ENCODE measurements at regions not wholly inside any gene's neighbourhood (a gene's known extent, or its start where the extent isn't known, plus 50 kb on each side); places are given as distances from the start of the nearest gene placed in this dataset.

DNA sequence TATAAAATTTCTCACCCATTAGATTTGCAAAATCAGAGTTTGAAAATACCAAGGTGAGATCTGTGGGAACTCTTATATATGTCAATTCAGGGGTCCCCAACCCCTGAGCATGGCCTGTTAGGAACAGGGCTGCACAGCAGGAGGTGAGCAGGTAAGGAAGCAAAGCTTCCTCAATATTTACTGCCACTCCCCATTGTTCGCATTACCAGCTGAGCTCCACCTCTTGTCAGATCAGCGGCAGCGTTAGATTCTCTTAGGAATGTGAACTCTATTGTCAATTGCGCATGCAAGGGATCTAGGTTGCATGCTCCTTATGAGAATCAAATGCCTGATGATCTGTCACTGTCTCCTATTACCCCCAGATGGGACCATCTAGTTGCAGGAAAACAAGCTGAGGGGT is 376.6 kb downstream of the LMO4 start:
- no peak for DNase-seq
- 0 out of 2 replicates have a peak, but pooled peaks cover 2% of the 10 kb centered on the region for H3K9me3 ChIP-seq

GRCh38 chr1:87706203-87706602 is 377.5 kb downstream of the LMO4 start:
- no peak for DNase-seq
- Histone ChIP-seq H3K36me3 (no peaks in the 10 kb centered on the region), H3K9me3 (0 out of 2 replicates have a peak, but pooled peaks cover 2% of the 10 kb centered on the region), H3K27me3 (no peaks in the 10 kb centered on the region), H3K4me3 (no peak overlapping the region)

More for the DNA sequence above, 376.6 kb downstream of the LMO4 start:
- Histone ChIP-seq H3K4me3 (no peak overlapping the region), H3K27me3 (no peaks in the 10 kb centered on the region), H3K36me3 (no peaks in the 10 kb centered on the region)

DNA sequence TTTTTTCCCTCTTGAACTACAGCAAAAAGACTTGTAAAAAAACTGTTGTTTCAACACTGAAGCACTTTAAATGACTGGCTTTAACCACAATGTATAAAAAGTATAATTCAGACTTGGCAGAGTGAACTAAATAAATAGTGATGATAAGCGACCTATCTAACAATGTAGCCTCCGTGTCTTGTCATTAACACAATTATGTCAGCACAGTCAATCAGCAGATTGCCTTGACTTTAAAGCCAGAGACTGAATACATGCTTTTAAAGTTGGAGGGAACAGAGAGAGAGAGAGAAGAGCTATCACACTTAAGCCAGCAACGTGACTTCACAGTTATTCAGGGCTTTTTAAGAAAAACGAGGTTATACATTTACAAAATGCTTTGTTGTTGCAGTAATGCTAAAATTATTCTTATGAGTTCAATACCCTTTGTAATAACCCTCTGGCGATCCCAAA is 378.1 kb downstream of the LMO4 start:
- H3K4me3 ChIP-seq: no peak overlapping the region
- H3K27me3 ChIP-seq: no peaks in the 10 kb centered on the region
- no peak for DNase-seq
- H3K36me3 ChIP-seq: no peaks in the 10 kb centered on the region
- H3K9me3 ChIP-seq: 0 out of 2 replicates have a peak, but pooled peaks cover 1% of the 10 kb centered on the region

GRCh38 chr1:87707411-87707810 is 378.7 kb downstream of the LMO4 start:
- no peak for DNase-seq
- no peak overlapping the region for H3K4me3 ChIP-seq
- no peaks in the 10 kb centered on the region for H3K36me3 ChIP-seq
- H3K9me3 ChIP-seq: no peaks in the 10 kb centered on the region
- no peaks in the 10 kb centered on the region for H3K27me3 ChIP-seq

DNA sequence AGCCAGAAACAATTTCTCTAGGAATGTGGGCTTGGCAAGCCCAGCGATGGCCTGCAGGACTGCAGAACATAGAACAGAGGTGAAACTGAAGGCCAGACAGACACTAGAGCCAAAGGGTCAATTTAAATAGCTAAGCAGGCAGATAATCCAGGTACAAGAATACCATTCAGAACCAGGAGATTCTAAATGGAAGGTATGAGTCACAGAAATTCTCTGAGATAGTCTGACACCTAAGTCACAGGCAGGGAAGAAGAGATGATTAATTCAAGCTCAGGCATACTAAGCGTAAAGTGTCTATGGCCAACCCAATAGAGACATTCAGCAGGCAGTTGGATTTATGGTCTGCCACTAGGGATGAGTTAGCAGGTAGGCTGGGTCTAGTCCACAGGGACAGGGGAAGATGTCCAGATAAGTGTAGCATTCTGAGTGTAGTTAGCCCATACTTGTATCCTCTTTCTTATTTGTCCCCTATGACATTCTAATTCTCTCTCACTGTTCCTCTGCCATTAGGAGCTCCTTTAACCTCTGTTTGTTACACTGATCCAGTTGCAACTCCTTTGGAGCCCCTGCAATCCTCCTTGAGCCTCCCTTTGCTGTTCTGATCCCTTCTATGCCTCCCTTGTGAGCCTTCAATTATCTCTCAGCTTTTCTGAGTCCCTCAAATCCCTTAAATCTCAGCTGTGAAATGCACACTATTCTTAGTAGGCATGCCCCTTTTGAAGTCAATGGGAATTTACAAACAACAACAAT is 383.8 kb downstream of the LMO4 start:
- no peaks in the 10 kb centered on the region for H3K9me3 ChIP-seq
- H3K4me3 ChIP-seq: no peak overlapping the region
- no peaks in the 10 kb centered on the region for H3K27me3 ChIP-seq
- H3K36me3 ChIP-seq: no peaks in the 10 kb centered on the region
- DNase-seq: no peak

DNA sequence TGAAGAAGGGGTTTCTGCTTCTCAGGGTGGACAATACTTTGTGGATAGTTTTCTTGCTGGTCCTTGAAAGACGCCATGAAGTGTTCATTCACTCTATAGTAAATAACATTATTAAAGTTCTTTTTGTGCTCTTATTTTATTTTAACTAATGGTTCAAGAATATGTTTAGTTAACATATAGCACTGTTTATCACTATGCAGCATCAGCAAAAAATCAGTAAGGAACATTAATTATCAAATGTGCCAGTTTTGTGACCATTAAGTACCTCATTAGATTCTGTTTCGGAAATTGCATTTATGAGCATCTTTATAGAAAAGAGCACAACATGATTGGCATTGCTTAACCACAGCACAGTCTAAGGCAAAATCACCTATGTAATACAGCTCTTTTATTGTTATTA is 385.6 kb downstream of the LMO4 start:
- DNase-seq: no peak
- Histone ChIP-seq H3K4me3 (no peak overlapping the region), H3K27me3 (no peaks in the 10 kb centered on the region), H3K9me3 (no peaks in the 10 kb centered on the region), H3K36me3 (no peaks in the 10 kb centered on the region)

- no peak for DNase-seq
- Histone ChIP-seq H3K9me3 (no peaks in the 10 kb centered on the region), H3K4me3 (no peak overlapping the region), H3K27me3 (no peaks in the 10 kb centered on the region), H3K36me3 (no peaks in the 10 kb centered on the region)
Measured at GRCh38 chr1:87715052-87715451, 386.4 kb downstream of the LMO4 start.

DNA sequence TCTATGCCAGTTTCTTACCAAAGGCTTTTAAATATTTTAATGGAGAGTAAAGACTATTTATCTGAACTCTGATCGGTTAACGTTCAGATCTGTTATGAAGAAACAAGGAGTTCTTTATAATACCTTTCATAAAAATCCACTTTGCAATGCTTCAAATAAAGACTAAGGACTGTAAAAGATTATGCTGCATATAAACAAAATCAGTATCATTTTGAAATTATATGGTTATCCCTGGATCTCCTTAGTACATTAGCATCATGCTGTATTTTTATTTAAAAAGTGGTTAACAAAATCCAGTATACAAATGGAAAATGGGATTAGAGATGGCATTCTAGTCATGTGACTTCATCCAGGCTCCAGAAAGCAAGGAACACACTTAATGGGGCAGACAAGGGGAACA is 386.8 kb downstream of the LMO4 start:
- Histone ChIP-seq H3K9me3 (no peaks in the 10 kb centered on the region), H3K4me3 (no peak overlapping the region), H3K36me3 (no peaks in the 10 kb centered on the region), H3K27me3 (no peaks in the 10 kb centered on the region)
- no peak for DNase-seq

- H3K27me3 ChIP-seq: no peaks in the 10 kb centered on the region
- no peak for DNase-seq
- no peaks in the 10 kb centered on the region for H3K9me3 ChIP-seq
- no peaks in the 10 kb centered on the region for H3K36me3 ChIP-seq
- H3K4me3 ChIP-seq: no peak overlapping the region
Measured at GRCh38 chr1:87717157-87717670, 388.5 kb downstream of the LMO4 start.

- Histone ChIP-seq H3K36me3 (no peaks in the 10 kb centered on the region), H3K27me3 (no peaks in the 10 kb centered on the region), H3K4me3 (no peak overlapping the region), H3K9me3 (no peaks in the 10 kb centered on the region)
- DNase-seq: no peak
Measured at GRCh38 chr1:87718241-87718950, 389.7 kb downstream of the LMO4 start.

DNA sequence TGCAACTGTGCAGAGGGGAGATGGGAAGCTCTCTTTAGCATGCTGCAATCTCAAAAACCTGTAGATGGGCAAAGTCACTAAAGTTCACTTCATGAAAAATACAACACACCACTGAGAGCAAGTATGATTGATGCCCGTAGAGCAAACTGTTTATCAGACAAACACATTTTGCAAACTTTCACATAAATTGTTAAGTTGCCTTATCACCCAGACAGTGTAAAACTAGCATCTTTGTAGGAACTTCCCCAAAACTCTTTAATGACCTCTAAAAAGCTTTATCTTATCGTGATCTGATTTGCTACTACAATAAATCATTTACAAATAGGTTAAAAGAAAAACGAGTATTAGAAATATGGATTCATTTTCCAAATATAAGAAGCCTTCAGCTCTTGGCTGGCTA is 391.0 kb downstream of the LMO4 start:
- Histone ChIP-seq H3K36me3 (no peaks in the 10 kb centered on the region), H3K27me3 (no peaks in the 10 kb centered on the region), H3K4me3 (no peak overlapping the region), H3K9me3 (no peaks in the 10 kb centered on the region)
- no peak for DNase-seq

- Histone ChIP-seq H3K4me3 (no peak overlapping the region), H3K27me3 (no peaks in the 10 kb centered on the region), H3K36me3 (no peaks in the 10 kb centered on the region), H3K9me3 (no peaks in the 10 kb centered on the region)
- no peak for DNase-seq
Measured at GRCh38 chr1:87720561-87720960, 391.9 kb downstream of the LMO4 start.

- Histone ChIP-seq H3K4me3 (no peak overlapping the region), H3K36me3 (no peaks in the 10 kb centered on the region)
- no peak for DNase-seq
Measured at GRCh38 chr1:87723193-87723592, 394.5 kb downstream of the LMO4 start.

GRCh38 chr1:87728169-87728568 is 399.5 kb downstream of the LMO4 start:
- Histone ChIP-seq H3K36me3 (no peaks in the 10 kb centered on the region), H3K9me3 (no peaks in the 10 kb centered on the region), H3K4me3 (no peak overlapping the region), H3K27me3 (no peaks in the 10 kb centered on the region)
- no peak for DNase-seq

More at GRCh38 chr1:87723193-87723592, 394.5 kb downstream of the LMO4 start:
- no peaks in the 10 kb centered on the region for H3K27me3 ChIP-seq
- no peaks in the 10 kb centered on the region for H3K9me3 ChIP-seq

- no peaks in the 10 kb centered on the region for H3K36me3 ChIP-seq
- H3K27me3 ChIP-seq: no peaks in the 10 kb centered on the region
- H3K4me3 ChIP-seq: no peak overlapping the region
- no peak for DNase-seq
- no peaks in the 10 kb centered on the region for H3K9me3 ChIP-seq
Measured at GRCh38 chr1:87730274-87731216, 401.9 kb downstream of the LMO4 start.

DNA sequence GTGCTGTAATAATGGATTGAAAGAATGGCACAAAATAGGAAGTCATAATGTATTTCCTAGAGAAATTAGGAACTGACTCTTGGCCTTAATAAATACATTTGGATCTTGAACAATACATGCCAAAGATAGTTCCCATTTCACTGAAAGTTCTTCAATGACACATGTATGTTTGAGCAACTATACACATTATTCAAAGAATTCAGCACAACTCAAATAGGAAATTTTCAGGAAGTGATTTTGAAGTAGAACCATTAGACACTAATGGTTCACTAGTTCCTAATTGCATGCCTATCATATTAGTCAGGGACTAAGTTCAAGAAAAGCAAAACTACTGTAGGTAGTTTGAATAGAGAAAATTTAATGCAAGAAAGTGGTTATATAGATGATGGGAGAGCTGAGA is 404.7 kb downstream of the LMO4 start:
- Histone ChIP-seq H3K9me3 (no peaks in the 10 kb centered on the region), H3K27me3 (no peaks in the 10 kb centered on the region), H3K4me3 (no peak overlapping the region), H3K36me3 (no peaks in the 10 kb centered on the region)
- no peak for DNase-seq

DNA sequence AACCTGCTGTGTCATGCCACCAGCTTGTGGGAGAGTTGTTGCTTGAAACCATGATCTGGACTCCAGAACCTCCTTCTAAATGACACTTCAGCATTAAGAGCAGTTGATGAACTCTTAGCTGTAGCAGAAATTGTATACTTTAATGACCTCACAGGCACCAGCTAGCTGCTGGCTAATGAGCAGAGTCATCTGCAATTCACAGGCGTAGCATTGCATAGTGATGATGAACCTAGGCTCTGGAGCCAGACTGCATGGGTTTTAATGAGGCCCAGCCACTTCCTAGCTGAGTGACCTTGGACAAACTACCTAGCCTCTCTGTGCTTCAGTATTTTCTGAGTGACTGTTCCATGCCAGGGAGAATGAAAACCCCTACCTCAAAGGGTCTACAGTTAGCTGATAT is 407.1 kb downstream of the LMO4 start:
- no peak overlapping the region for H3K4me3 ChIP-seq
- H3K27me3 ChIP-seq: no peaks in the 10 kb centered on the region
- no peaks in the 10 kb centered on the region for H3K36me3 ChIP-seq
- no peak for DNase-seq
- H3K9me3 ChIP-seq: no peaks in the 10 kb centered on the region
